ENCODE measurements at regions not wholly inside any gene's neighbourhood (a gene's known extent, or its start where the extent isn't known, plus 50 kb on each side); places are given as distances from the start of the nearest gene placed in this dataset.

GRCh38 chr19:5235458-5236219 is 105.0 kb downstream of the PTPRS start:
- DNase-seq = no peak

GRCh38 chr19:5234412-5234811 is 106.2 kb downstream of the PTPRS start:
- DNase-seq = no peak

- no peak for DNase-seq
Observed at GRCh38 chr19:5232798-5233505, 107.7 kb downstream of the PTPRS start.

- no peak for DNase-seq
Observed at GRCh38 chr19:5231857-5232678, 108.5 kb downstream of the PTPRS start.

GRCh38 chr19:5230730-5231555 is 109.7 kb downstream of the PTPRS start:
- no peak for DNase-seq

GRCh38 chr19:5229778-5230335 is 110.8 kb downstream of the PTPRS start:
- DNase-seq = no peak

- DNase-seq = no peak
Observed at GRCh38 chr19:5228932-5229777, 111.5 kb downstream of the PTPRS start.

- DNase-seq = no peak
Observed at GRCh38 chr19:5228490-5228889, 112.1 kb downstream of the PTPRS start.

- DNase-seq = no peak
Observed at GRCh38 chr19:5225486-5226345, 114.9 kb downstream of the PTPRS start.

GRCh38 chr19:5224480-5224879 is 116.1 kb downstream of the PTPRS start:
- no peak for DNase-seq

GRCh38 chr19:5222821-5223321 is 117.7 kb downstream of the PTPRS start:
- DNase-seq = no peak

- DNase-seq = no peak
Observed at GRCh38 chr19:5222178-5222577, 118.4 kb downstream of the PTPRS start.

GRCh38 chr19:5220866-5221265 is 119.7 kb downstream of the PTPRS start:
- no peak for DNase-seq

GRCh38 chr19:5220361-5220760 is 120.3 kb downstream of the PTPRS start:
- no peak for DNase-seq

- no peak for DNase-seq
Observed at GRCh38 chr19:5219551-5220304, 120.9 kb downstream of the PTPRS start.

GRCh38 chr19:5218963-5219530 is 121.6 kb downstream of the PTPRS start:
- no peak for DNase-seq

GRCh38 chr19:5218255-5218855 is 122.3 kb downstream of the PTPRS start:
- no peak for DNase-seq

GRCh38 chr19:5217171-5217570 is 123.4 kb downstream of the PTPRS start:
- DNase-seq = no peak

Measured in CD4-positive, alpha-beta T cell treated with Interleukin-10 for 1 hour (primary cell).